SHP77 (cell line): ENCODE measurements at regions not wholly inside any gene's neighbourhood (a gene's known extent, or its start where the extent isn't known, plus 50 kb on each side); places are given as distances from the start of the nearest gene placed in this dataset.
A peak's percentile ranks its signal among the peaks of the same experiment; 100 is the strongest.

Experiments
- DNase-seq, 2 experiments: peaks; one replicate each; lab custom pipeline; 2025; lab: John Stamatoyannopoulos, UW

DNA sequence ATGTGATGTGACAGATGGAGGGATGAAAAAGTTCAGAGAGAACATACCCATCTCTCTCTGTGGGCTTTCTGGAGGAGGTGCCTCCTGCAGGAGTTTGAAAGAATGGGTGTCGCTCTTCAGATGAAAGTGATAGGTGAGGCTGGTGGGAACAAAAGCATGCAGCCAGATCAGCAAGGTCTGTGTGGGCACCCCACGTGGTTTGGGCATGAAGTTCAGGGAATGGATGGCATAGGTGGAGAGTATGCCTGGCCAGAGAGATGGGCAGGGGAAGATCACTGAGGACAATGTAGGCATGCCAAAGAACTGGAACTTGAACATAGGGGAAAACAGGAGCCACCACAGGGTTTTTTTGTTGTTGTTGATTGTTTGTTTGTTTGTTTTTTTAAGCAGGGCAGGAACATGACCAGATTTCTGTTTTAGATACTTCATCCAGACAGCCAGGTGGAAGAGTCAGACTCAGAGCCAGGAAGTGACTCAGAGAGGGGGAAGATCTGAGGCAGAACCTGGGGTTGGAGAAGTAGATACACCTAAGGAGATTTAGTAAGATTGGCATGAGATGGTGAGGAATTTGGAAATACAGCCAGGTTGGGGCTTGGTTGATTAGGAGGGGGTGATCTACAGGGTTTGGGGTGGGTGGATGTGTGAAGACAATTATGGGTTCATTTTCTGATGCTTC is 64.8 kb upstream of the CLSTN2 start:
- no peak for DNase-seq

DNA sequence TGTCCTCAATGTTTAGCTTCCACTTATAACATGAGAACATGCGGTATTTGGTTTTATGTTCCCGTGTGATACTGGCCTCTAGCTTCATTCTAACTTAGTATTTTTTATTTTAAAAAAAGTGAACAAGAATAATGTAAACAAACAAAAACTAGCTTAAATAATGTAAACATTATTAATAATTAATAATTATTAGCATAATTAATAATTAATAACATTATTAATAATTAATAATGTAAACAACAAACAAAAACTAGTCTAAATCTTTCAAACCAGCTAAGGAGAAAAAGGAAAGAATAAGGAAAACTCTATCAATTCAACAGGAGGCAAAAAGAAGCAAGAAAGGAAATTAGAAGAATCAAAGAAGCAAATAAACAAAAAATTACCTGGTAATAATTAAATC is 66.2 kb upstream of the CLSTN2 start:
- DNase-seq, result no peak

DNA sequence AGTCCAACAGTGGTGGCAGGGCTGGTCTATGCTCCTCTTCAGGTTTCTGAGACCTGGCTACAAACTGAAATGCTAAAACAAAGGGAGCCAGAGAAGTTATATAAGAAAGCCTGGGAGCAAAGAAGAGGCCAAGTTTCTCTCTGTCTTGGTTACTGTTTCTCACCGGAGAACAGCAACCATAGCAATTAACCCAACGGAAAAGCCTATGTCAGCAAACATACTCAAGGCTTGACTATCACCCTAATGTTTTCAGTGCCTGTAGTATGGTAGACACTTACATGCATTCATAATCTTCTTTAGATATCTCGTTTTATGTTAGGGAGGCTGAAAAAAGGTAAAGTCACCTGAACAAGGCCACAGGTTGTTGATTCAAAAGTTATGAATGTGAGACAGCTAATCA is 86.3 kb upstream of the CLSTN2 start:
- no peak for DNase-seq

- DNase-seq, result no peak
These were observed 88.3 kb upstream of the CLSTN2 start for GRCh38 chr3:139846729-139847128.

- DNase-seq, result no peak
These were observed 95.3 kb upstream of the CLSTN2 start for GRCh38 chr3:139839659-139840058.

GRCh38 chr3:139839014-139839413 is 96.0 kb upstream of the CLSTN2 start:
- no peak for DNase-seq

GRCh38 chr3:139838269-139838957 is 96.6 kb upstream of the CLSTN2 start:
- no peak for DNase-seq

- DNase-seq, result no peak
These were observed 98.1 kb upstream of the CLSTN2 start for GRCh38 chr3:139836698-139837464.

DNA sequence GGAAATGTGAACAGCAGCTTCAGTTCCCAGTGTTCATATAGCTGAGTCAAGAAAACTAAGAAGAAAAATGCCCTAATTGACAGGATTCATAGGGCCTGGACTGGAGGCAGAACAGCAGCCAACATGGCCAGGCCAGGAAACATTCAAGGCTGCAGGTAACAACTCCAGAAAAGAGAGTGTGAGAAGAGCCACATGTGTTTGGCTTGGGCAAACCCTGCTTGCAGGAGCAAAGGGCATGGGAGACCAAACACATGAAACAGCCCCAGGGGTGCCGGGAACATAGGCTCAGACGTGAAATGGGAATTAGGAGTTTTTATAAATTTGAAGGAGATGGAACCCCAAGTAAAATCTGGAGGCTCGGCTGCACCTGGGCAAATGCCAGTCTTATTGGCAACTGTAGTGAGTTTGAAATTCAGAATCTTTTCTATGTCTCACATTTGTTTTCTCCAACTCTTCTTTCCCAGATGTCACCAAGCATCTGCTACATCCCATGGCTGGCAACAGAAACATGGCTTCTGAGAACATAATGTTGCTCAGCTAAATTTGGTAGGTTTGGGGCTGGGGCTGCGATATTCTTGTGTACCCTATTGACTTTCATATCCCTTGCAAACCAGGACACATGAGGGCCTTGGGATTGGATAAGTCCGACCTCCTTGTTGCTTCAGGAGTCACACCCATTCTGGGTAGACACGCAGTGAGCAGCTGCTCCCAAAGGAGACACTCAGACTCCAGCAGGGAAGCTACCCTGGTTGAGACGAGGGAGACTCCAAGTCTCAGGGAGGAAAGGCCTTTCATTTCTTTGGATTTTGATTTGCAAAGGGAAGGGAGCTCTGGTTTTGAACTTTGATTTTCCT is 98.9 kb upstream of the CLSTN2 start:
- DNase-seq, result no peak

DNA sequence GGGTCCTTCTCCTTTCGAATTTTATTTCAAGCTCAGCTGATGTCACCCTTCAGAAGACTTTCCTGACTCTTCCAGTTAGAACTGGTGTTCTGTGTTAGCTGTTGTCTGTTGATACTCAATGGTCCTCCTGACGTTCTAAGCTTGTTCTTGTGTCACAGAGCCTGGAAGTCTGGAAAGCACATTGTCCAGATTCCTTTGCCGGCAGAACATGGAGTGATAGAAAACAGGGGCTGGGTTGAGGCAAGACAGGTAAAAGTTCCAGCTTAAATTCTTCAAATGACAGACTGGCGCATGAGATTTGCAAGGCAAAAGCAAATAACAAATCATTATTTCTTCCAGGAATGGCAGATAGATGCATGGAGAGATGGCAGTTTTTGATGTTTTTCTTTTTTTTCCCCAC is 102.0 kb upstream of the CLSTN2 start:
- DNase-seq, result no peak

GRCh38 chr3:139830817-139831216 is 104.2 kb upstream of the CLSTN2 start:
- peak; percentile 67 to 69 for DNase-seq

GRCh38 chr3:139827833-139828232 is 107.2 kb upstream of the CLSTN2 start:
- no peak for DNase-seq

DNA sequence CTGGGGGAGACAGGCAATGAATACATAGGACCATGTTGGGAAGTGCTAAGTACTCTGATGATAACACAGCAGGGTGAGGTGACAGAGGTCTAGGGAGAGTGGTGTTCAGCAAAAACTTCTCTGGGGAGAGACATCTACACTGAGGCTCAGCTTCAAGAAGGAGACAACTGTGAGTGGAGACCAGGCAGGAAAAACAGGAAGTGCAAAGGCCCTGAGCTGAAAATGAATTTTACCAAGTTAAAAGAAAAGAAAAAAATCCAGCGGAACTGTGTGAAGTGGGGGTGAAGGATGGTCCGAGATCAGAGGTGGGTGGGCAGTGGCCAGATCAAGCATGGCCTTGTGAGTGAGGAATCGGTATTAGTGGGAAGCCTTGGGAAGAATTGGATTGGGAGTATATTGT is 110.1 kb upstream of the CLSTN2 start:
- no peak for DNase-seq

- DNase-seq, result no peak
These were observed 120.3 kb upstream of the CLSTN2 start for GRCh38 chr3:139814646-139815045.

DNA sequence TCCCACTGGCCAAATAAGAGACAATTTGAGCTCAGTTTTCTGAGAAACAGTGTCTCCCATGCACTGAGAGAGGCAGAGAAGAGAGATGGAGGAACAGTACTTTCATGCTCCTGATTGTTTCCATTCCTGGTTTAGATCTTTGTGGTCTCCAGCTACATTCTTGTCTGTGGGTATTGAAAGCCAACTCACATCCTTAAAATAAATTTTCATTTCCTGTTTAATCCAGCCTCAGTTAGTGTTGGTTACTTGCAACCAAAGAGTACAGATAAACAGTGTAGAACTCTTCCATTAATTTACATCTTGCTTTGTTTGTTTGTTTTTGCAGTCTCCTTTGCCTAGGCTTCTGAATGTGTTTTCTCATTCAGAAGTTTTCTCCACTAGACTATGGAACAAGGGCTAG is 123.7 kb upstream of the CLSTN2 start:
- no peak for DNase-seq

DNA sequence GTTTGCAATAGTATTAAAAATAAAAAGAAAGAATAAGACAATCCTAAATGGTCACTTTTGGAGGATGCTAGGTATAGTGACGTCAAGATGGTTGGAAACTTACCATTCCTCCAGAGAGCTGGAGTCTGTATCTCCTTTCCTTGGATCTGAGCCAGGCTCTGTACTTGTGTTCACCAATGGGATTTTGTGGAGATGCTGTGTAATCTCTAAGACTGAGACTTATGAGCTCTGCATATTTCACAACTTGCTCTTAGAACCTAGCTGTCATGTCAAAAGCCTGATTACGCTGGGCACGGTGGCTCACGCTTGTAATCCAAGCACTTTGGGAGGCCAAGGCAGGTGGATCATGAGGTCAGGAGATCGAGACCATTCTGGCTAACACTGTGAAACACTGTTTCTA is 126.8 kb upstream of the CLSTN2 start:
- DNase-seq, result no peak

GRCh38 chr3:139803294-139803693 is 125.5 kb upstream of the NMNAT3 start:
- DNase-seq, result no peak

GRCh38 chr3:139797724-139798343 is 120.1 kb upstream of the NMNAT3 start:
- no peak for DNase-seq

DNA sequence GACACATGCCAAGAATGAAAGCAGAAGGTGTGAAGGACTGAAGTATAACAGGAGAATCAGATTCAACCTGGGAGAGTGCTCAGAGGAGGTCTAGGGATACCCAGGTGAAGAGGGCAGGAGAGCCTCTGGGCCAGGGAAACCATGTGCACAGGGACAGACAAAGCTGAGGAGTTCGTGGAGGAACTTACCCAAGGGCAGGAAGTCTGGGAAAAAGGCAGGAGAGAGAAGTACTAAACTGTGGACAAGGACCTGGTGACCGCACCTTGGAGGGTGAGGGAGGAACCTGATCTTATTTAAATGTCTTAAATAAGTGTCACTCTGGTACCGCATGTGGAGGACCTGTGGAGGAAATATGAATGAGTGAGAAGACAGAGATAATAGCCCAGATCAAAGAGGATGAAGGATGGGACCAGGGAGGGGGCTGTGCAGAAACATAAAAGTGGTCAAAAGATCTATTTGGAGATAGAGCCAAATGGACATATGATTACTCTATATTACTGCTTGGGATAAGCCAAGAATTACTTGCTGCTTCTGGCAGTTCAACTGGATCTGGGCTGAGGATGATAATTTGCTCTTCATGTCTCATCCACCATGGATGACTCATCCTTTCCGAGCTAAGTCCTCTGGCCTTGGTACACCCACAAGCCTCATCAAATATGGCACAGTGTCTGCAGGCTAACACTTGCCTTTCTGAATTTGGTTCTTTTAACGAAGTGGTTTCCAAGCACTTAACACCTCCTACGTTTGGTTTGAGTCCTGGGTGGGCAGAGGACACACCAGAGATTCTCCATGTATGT is 116.9 kb upstream of the NMNAT3 start:
- DNase-seq, result no peak

- DNase-seq, result no peak
These were observed 115.6 kb upstream of the NMNAT3 start for GRCh38 chr3:139793408-139793807.

- DNase-seq, result no peak
These were observed 102.8 kb upstream of the NMNAT3 start for GRCh38 chr3:139780593-139780992.
